NCI-H510A (cell line): ENCODE measurements at regions not wholly inside any gene's neighbourhood (a gene's known extent, or its start where the extent isn't known, plus 50 kb on each side); places are given as distances from the start of the nearest gene placed in this dataset.
A peak's percentile ranks its signal among the peaks of the same experiment; 100 is the strongest.
"Not testable (repeated sequence)": the region's sequence is repeated elsewhere in the genome, so short reads cannot be mapped to it uniquely, and the experiment has no call there.

Source experiments
- DNase-seq: peaks from one replicate; lab custom pipeline; 2025; lab: John Stamatoyannopoulos, UW

DNA sequence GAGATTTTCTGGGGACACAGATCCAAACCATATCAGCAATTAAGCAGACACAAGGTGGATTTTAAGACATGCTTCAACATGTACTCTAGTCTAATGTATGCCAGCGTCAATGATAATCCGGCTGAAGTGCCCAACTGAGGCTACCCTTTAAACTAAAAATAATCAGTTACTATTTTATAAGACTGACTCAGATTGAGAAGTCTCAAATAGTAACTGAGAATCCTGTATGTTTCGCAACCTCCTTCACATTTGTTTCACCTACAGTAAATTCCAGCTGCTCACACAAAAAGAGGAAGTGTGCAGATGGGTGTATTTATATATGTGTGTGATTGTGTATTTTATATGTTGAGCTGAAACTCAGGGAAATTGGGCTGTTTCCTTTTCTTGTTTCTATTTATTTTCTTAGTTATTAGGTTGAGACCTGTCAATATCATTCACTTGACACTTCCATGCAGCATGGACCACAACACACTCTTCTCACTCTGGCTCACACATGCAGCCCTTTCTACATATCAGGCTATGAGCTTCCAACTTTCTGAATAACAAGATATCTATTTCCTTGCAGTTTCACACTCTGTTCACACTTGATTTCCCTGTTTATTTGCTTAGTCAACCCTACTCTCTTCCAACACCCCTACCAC is 1224.9 kb upstream of the TMEM132C start:
- no peak for DNase-seq

DNA sequence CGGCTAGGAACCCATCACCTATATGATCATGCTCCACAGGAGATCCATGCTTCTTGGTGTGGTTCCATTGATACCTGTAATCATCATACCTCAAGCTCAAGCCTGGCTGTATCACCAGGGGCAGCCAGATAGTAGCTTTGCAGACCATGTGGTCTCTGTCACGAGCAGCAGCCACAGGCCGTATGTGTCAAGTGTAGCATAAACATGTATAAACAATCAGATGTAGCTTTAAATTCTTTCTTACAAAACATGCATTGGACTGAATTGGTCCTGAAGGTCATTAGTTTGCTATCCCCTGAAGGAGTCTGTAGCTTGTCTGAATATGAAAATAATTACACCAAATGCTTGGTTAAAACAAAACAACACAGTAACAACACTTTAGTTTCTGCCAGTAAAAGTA is 1223.2 kb upstream of the TMEM132C start:
- no peak for DNase-seq

DNA sequence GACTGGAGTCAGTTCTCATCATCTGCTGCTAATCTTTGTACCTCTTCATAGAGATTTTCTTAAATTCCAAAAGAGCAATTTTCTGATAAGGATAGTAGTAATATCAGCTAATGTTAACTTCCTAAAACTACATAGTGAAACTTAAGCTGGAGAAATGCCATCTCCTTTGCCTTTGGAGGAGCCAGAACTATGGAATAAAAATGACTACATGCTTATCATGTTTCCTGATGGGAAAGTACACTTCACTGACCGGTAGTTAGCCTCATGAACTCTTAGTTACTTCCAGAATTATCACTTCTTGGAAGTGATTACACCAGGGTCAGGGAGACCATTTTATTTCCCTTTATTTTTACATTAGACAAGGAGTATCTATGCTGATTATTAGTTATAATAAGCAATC is 1222.1 kb upstream of the TMEM132C start:
- no peak for DNase-seq

DNA sequence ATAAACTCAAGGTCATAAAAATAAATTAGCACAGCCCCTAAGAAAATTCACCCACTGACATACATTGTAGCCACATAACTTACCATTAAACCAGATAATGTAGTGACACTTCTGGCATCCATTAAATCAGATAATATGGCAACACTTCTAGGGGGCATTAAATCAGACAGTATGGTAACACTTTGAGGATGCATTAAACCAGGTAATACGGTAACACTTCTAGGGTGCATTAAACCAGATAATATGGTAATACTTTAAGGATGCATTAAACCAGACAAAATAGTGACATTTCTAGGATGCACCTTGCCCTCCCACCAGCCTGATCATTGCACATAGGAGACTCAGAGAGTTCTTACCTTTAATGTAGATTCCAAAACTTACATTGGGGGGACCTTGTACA is 1220.5 kb upstream of the TMEM132C start:
- no peak for DNase-seq

DNA sequence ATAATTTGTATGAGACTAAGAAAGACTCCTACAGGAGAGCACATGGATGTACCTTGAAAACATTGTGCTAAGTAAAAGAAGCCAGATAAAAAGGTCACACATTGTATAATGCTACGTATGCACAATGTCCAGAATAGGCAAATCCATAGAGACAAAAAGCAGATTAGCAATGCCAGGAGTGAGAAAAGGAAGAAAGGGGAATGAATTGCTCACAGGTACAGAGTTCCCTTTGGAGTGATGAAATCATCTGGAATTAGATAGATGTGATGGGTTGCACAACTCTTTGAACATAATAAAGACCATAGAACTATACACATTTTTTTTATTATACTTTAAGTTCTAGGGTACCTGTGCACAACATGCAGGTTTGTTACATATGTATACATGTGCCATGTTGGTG is 1218.9 kb upstream of the TMEM132C start:
- no peak for DNase-seq

DNA sequence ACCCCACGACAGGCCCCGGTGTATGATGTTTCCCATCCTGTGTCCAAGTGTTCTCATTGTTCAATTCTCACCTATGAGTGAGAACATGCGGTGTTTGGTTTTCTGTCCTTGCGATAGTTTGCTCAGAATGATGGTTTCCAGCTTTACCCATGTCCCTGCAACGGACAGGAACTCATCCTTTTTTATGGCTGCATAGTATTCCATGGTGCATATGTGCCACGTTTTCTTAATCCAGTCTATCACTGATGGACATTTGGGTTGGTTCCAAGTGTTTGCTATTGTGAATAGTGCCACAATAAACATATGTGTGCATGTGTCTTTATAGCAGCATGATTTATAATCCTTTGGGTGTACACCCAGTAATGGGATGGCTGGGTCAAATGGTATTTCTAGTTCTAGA is 1218.4 kb upstream of the TMEM132C start:
- not testable (repeated sequence) for DNase-seq

DNA sequence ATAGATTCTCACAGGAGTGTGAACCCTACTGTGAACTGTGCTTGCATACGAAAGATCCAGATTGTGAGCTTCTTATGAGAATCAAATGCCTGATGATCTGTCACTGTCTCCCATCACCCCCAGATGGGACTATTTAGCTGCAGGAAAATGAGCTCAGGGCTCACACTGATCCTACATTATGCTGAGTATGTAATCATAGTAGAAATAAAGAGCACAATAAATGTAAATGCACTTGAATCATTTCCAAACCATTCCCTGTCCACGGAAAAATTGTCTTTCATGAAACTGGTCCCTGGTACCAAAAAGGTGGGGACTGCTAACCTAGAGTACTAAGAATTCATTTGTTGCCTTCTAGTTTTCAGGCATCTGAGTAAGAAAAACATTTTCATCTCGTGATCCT is 1215.8 kb upstream of the TMEM132C start:
- DNase-seq = no peak

DNA sequence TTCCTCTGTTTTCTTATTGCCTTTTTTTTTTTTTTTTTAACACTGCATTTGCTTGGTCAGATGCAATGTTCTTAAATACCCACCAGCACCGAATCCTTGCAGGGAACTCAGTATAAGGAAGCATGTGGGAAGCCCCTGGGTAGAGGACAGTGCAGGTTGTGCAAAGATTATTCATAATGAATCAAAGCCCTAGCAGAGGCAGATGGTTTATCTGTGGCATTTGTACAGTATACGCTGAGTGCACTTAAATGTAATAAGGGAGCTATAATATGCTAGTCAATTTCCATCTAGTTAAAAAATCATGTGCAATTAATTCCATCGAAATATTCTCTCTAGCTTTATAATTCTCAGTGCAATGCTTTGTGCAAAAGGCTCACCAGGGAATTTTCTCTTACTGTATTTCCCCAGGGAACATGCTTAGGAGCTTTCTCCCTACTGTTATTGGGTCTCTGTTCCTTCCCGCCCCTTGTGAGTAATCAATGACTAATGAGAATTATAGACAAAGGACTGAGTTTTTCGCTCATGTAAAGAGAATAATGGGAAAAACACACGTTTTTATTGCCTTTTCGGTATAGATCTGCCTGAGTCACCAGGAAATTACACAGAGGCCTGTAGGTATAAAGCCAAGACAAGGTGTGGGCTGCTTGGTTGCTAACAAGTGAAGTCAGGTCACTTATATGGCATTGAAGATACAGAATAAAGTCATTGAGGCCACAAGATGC is 1214.3 kb upstream of the TMEM132C start:
- DNase-seq = no peak

DNA sequence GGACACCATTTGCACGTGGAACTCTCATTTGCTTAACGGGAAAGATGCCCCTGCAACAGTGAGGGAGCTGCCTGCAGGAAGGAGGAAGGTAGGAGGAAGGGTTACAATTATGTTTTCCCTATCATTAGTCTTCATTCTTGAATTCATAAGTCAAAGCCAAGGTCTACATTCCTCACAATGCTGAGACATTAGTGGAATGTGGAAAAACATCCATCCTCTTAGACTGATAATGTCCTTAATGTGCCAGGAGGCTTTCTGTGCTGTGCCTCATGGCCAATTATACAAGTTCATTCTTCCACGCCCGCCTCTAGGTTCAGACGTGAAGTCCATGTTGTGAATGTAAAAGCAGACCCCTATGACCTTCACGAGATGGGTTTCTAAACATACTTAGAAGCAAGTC is 1212.4 kb upstream of the TMEM132C start:
- DNase-seq = no peak

DNA sequence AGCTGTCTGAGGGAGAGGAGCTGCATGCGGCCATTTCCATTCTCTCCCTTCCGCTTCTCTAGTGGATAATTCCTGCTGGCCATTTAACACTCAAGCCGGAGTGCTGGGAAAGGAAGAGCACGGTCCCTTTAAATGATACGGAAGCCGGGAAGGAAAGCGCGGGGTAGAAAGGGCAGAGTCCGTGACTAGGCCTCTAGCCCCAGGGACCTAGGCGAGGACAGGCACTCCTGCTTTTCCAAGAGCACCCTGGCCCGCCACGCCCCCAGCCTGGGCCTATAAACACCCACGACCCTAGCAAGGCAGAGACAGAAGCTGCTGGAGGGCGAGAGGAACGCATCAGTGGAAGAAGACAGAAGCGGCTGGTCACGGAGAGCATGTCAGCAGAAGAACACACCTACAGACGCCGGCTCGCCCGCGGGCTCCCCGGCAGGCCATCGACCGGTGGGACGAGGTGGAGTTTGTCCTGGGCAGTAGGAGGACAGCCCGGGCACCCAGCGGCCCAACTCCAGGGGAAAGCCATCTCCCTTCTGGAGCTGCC is 1206.6 kb upstream of the TMEM132C start:
- peak; percentile 93 for DNase-seq

DNA sequence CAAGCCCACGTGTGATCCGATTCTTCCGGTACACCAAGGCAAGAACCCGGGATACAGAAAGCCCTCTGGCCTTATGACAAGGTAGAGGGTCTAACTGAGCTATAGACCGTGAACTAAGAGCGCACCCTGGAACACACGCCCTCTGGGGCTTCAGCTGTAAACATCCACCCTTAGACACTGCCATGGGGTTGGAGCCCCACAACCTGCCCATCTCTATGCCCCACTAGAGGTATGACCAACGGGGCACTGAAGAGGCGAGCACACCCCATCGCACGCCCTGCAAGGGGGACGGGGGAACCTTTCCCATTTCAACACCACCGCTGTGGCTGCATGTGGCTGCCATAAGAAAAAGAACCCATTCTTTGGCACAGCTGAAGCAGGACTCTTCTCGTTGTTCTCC is 1206.0 kb upstream of the TMEM132C start:
- DNase-seq = no peak

DNA sequence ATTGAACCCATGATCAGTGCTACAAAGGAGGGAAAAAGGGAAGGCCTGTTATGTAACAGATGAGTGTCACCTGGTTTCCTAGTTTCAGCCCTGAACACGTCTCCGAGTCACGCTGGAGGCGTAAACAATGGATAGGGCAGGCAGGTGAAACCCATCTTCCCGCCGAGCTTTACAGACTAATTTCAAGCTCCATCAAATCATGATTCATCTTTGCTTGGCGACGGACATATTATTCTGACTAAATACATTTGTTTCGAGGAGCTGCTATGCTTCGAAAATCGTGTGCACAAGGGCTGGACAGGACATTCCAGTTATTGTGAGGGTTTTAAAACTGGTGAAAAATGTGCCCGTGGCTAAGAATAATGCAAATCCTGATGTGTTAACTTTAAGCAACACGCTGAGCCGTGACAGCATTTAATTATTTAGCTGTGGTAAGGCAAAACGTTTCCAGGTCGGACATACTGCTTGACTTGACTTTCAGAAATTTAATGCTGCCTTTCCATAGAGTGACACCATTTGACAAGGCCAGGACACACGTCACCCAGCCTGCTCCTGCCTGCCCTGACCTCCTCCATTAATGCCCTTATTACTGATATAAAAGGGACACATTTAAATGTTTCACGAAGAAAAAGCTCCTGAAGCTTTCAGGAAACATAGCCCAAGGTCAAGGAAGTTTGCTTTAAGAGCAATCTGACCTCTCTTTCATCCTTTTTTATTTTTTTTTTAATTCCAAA is 1203.5 kb upstream of the TMEM132C start:
- peak; percentile 59 for DNase-seq

DNA sequence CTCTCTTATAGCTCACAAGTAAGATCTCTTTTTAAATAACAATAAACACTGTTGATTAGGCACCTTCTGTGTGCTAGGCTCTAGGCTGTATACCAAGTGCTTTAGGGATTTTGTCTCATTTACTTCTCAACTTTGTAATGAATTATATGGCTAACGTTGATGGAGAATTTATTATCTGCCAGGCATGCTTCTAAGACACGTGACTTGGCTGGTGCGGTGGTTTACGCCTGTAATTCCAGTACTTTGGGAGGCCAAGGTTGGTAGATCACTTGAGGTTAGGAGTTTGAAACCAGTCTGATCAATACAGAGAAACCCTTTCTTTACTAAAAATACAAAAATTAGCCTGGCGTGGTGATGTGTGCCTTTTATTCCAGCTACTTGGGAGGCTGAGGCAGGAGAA is 1202.8 kb upstream of the TMEM132C start:
- DNase-seq = no peak

DNA sequence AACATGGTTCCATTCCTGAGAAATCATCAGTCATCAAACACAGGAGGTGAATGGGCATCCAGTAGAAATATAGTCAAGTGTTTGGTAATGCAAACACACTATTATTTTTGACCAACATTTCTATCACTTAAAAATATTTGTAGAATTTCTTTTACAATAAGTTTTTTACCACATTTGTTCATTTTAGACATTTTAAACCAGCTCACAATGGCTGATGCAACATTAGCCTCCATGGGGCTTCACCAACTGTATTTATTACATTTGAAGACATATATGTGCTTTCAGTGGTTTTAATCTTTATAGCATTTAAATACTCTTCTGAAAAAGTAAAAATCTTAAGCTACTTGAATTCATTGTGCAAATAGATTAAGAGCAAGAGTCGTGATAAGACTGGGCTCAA is 1201.4 kb upstream of the TMEM132C start:
- no peak for DNase-seq

DNA sequence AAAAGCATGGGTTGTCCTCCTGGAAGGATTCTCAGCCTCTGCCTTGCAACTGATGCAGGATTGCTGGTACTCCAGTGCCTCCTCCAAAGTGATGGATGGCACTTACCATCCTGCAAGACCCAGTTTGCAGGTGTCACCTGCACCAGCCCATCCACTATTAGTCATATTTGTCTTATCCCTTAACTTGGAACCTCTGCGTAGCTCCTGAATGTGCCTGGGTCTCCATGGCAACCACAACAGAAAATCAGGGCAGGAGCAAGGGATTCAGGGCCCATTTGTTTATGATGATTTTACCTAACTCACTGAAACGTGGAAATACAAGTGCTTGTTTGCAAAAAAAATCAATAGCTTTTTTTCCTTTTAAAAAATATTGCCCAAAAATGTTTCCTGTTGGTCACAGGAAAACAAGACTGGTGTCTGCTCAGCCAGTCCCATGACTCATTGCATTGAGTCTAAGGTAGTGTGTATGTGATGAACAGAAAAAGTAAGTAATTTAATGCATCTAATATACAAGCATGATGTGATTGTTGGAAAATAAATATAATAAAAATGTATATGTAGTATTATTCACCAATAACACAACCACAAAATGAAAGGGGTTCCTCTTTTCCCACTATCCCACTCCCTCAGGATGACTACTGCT is 1196.3 kb upstream of the TMEM132C start:
- no peak for DNase-seq

DNA sequence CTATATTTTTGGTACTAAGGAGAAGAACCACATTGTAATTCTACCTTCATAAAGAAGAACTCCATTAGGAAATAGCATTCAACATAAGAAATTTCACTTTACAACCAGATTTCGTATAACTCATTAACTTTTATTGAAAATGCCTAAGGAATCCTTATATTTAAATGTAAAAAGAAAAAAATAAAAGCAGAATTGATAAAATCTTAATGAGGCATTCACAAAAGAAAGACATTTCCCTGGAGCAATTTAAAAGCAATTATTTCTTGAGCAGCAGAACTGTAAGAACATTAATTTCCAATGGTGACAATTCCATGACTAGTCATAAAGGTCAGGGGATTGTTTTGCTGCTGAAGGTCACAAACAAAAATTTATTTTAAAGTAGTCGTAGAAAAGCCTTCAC is 1192.8 kb upstream of the TMEM132C start:
- DNase-seq = no peak

DNA sequence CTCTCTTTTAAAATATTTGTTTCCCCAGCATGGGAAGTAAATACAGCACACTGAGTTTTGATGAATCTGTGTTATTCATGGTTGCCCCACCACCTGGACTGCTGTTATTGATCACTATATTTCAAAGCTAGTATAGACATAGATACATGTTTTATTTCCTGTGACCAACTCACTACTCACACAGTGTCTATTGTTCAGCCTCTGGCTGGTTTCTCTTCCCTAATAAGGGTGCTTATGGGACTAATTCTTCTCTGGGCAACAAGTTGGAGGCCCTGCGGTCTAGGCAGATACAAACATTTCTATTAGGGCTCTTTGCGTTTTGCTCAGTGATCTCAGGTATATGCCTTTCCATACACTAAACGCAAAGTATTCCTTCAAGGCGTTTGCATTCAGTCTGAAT is 1191.0 kb upstream of the TMEM132C start:
- no peak for DNase-seq

DNA sequence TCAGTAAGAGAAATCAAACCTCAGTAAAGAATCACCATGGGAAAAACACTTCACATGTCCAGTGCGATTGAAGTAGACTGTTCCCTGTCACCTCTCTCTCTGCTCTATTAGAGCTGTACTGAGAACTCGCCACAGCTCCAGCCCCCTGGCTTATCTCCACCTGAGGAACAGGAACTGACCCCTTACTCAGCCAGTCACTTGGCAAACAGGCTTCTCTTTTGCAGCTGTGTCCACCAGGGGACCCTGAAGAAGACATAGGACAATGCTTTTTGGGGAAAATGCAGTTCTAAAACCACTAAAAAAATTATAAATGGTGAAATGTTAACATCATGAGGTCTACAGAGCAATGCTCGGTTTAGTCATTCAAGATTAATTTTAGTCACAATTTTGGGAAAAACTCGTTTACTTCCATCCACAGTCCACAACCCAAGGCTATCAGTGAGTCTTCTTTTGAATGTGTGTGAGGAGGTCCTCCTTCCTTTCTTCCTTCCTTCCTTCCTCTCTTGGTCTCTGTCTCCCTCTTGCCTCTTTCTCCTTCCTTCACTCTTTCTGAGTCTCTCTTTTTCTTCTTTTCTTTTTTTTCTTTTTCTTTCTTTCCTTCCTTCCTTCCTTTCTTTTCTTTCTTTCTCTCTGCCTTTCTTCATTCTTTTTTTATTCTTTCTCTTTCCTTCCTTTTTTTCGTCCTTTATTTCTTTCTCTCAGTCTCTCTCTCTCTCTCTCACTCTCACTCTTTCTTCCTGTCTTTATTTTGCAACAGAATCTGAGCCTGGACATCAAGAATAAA is 1189.5 kb upstream of the TMEM132C start:
- no peak for DNase-seq

DNA sequence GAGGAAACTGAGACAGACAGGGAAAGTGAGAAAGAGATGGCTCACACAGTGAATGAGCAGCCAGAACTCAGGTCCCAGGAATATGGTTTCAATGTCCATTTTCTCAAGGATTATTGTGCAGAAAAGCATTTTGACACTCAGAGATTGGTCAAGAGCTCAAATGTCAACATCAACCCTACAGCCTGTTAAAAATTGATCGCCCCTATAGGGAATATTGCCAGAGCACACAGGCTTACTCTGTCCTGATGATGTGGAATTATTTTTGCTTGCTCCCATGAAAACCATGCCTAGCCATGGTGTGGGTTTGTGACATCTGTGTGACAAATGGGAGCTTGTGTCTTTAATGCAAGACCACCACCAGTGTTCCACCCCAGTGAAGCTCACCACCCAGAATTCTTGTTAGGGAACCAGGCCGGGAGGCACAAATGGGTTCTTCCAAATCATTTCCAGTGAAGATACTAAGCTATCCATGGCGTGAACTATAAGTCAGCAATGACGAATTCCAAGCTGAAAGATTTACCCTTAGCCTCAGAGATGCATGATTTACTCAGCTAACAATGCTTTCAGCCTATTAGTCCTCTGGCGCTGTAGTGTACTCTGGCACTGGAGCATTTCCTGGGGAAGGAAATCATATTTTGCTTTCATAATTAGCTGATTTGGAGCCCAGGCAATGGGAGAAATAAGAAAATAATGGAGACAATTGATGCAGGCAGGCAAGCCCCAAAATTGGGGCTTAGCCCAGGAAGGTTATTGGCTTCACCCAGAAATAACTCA is 1188.2 kb upstream of the TMEM132C start:
- no peak for DNase-seq

DNA sequence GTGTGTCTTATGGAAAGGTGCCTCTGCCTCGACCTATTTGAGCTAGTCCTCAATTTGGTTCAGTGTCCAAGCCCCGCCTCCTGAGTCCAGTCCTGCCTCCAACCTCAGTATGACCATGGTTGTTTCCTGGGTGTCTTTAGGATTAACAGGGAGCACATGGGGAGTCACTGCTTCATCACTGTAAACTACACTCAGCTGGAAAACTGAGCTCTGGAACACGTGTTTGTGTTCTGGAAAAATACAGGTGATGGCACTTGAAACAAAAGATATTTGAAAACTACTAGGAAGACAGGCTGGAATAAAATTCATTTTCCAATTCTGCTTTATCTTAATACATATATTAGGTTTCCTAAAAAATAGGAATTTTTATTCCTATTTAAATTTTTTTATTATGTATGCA is 1187.3 kb upstream of the TMEM132C start:
- no peak for DNase-seq

DNA sequence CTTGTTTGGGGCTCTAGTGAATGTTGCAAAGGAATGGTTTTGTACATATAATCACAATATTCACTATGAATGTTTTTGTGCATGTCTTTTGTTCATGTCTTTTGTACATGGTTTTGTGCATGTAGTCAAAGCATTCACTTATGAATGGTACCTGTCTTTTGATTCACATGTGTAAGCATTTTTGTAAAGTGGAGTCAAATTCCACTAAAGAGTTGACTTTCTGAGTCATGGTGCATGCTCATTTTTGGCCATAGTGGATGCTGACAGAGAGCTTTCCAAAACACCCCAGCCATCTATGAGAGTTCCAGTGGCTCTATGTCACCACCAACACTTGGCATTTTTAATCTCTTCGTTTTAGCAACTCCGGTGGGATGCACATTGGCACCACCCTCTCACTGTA is 1185.9 kb upstream of the TMEM132C start:
- no peak for DNase-seq
